C4-2B (cell line): ENCODE measurements at regions not wholly inside any gene's neighbourhood (a gene's known extent, or its start where the extent isn't known, plus 50 kb on each side); places are given as distances from the start of the nearest gene placed in this dataset.

Source experiments
- ZFX ChIP-seq: fragments of 450-650 bp; IDR thresholded peaks from 2 replicates; pipeline ENCODE4 v1.6.1; 2017
- TF ChIP-seq, protein P1 (sequence below): fragments of 450-650 bp; conservative IDR thresholded peaks from 2 replicates; pipeline ENCODE4 v1.5.1; 2017; ENCODE audit warnings: mild to moderate bottlenecking

DNA sequence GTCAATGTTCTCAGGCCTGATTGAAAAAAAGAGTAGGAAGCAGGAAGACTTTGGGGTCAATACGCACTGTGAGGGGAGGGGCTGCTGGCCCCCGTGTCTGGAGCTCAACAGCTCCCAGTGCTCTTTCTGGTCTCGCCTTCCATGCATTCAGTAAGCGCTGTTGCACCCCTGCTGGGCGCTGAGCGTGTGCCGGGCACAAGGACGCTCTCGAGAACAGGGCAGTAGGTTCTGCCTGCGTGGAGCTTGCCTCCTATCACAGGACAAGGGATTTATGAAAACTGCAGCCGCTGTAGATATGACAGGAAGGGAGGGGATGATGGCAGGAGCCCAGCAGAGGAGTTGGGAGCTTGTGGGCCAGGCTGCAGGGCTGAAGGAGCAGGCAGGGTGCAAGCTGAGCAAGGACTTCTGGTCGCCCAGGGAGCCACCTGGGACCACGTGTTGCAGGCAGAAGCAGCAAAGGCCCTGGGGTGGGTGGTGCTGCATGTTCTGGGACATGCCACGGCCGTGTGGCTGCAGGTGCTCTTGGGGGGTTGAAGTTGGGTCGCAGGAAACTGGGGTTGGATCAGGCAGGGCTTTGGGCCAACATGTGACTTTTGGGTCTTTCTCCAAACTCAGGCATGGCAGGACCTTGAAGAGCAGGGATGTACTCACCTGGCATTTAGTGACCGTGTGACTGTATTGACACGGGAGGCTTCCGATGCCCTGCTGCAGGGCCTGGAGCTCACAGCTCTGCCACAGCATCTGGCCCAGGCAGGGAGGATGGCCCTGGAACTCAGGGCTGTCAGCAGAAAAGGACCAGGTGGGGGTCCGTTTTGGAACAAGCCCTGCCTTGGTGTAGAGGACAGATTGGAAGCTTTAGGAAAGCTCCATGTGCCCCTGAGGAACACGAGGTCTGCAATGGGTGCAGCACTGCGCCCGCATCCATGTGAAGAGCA, 97.9 kb downstream of the CPZ start:
- TF ChIP-seq, protein P1, sequence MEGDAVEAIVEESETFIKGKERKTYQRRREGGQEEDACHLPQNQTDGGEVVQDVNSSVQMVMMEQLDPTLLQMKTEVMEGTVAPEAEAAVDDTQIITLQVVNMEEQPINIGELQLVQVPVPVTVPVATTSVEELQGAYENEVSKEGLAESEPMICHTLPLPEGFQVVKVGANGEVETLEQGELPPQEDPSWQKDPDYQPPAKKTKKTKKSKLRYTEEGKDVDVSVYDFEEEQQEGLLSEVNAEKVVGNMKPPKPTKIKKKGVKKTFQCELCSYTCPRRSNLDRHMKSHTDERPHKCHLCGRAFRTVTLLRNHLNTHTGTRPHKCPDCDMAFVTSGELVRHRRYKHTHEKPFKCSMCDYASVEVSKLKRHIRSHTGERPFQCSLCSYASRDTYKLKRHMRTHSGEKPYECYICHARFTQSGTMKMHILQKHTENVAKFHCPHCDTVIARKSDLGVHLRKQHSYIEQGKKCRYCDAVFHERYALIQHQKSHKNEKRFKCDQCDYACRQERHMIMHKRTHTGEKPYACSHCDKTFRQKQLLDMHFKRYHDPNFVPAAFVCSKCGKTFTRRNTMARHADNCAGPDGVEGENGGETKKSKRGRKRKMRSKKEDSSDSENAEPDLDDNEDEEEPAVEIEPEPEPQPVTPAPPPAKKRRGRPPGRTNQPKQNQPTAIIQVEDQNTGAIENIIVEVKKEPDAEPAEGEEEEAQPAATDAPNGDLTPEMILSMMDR, result no peak
- no peak for TF ChIP-seq ZFX
